ENCODE measurements at regions not wholly inside any gene's neighbourhood (a gene's known extent, or its start where the extent isn't known, plus 50 kb on each side); places are given as distances from the start of the nearest gene placed in this dataset.

GRCh38 chr4:11566444-11567022 is 137.8 kb upstream of the HS3ST1 start:
- TF ChIP-seq POLR2A (IDR thresholded peaks at IDR 0.05): no peak
- TF ChIP-seq, protein P1, sequence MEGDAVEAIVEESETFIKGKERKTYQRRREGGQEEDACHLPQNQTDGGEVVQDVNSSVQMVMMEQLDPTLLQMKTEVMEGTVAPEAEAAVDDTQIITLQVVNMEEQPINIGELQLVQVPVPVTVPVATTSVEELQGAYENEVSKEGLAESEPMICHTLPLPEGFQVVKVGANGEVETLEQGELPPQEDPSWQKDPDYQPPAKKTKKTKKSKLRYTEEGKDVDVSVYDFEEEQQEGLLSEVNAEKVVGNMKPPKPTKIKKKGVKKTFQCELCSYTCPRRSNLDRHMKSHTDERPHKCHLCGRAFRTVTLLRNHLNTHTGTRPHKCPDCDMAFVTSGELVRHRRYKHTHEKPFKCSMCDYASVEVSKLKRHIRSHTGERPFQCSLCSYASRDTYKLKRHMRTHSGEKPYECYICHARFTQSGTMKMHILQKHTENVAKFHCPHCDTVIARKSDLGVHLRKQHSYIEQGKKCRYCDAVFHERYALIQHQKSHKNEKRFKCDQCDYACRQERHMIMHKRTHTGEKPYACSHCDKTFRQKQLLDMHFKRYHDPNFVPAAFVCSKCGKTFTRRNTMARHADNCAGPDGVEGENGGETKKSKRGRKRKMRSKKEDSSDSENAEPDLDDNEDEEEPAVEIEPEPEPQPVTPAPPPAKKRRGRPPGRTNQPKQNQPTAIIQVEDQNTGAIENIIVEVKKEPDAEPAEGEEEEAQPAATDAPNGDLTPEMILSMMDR (IDR thresholded peaks at IDR 0.05): no peak
- TF ChIP-seq EP300 (IDR thresholded peaks at IDR 0.05): no peak

Data from tibial nerve (tissue), 4 donors.